GM12874 (cell line): ENCODE measurements at regions not wholly inside any gene's neighbourhood (a gene's known extent, or its start where the extent isn't known, plus 50 kb on each side); places are given as distances from the start of the nearest gene placed in this dataset.

Experiments
- TF ChIP-seq, protein P1 (sequence below): IDR thresholded peaks from 2 replicates; pipeline ENCODE4 v1.5.1; 2011; ENCODE audit warnings: low read depth, mild to moderate bottlenecking, control low read depth, low read length, moderate library complexity; ENCODE audit not compliant: insufficient read depth

DNA sequence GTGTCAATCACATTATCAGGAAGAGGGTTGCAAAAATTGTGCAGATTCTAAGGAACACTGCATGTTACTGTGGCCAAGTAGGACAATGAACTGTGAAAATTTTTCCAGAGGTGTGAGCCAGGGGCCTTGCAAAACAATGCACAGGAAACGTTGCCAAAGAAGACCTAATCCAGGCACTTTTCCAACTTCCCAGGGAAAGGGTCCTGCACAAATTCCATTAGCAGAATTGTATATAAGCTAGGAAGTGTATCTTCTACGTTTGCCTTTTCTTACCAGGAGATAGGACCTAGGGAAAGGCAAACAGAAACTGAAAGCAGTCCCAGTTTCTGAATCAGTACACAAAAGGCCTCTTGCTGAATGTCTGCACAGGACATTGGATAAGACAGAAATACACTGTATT lies 1888.3 kb upstream of the CELF4 start:
- TF ChIP-seq, protein P1, sequence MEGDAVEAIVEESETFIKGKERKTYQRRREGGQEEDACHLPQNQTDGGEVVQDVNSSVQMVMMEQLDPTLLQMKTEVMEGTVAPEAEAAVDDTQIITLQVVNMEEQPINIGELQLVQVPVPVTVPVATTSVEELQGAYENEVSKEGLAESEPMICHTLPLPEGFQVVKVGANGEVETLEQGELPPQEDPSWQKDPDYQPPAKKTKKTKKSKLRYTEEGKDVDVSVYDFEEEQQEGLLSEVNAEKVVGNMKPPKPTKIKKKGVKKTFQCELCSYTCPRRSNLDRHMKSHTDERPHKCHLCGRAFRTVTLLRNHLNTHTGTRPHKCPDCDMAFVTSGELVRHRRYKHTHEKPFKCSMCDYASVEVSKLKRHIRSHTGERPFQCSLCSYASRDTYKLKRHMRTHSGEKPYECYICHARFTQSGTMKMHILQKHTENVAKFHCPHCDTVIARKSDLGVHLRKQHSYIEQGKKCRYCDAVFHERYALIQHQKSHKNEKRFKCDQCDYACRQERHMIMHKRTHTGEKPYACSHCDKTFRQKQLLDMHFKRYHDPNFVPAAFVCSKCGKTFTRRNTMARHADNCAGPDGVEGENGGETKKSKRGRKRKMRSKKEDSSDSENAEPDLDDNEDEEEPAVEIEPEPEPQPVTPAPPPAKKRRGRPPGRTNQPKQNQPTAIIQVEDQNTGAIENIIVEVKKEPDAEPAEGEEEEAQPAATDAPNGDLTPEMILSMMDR: no peak

DNA sequence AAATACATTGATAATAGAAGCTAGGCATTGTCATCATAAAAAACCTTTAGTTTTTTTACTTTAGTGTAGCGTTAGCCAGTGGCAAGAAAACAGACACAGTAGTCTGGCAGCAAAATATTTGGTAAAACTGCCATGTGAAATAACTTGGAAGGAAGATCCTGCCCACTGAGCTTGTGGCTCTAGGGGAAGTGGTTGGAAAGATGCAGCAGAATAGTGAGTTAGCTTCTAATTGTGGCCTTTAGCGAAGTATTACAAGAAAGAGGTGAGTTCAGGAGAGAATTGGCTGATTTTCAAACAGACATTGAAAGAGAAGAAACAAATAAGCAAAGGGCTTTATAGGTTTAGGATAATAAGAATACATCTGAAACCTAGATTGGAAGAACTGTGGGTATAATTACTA lies 1887.8 kb upstream of the CELF4 start:
- TF ChIP-seq, protein P1: no peak

DNA sequence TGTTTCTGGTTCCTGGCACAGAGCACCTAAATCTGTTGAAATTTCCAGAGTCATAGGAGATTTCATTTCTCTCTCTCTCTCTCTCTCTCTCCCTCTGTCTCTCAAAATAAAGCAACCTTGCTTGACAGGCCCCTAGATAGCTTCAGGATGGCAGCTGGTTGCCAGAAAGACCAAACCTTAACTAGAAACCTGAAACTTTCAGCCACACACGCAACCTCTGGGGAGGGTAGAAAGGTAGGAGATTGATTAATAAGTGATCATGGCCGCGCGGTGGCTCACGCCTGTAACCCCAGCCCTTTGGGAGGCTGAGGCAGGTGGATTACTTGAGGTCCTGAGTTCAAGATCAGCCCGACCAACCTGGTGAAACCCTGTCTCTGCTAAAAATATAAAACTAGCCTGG lies 1885.4 kb upstream of the CELF4 start:
- TF ChIP-seq, protein P1: no peak

DNA sequence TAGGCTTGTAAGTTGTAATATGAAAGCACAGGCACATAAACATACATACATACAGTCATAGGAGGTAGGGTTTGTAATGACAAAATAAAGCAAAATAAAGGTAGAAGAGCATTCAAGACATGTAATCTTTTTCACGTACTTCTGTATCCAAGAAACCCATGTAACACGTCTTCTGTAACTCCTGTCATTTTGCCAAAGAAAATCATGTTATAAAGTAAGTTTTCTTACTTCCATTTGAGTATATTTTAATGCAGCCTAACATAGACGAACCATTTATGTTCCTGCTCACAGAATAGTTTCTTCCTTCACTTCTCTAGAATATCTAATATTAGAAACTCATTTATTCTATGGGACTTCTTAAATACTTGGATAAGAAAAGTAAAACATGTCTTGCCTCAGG lies 1884.0 kb upstream of the CELF4 start:
- TF ChIP-seq, protein P1: no peak

DNA sequence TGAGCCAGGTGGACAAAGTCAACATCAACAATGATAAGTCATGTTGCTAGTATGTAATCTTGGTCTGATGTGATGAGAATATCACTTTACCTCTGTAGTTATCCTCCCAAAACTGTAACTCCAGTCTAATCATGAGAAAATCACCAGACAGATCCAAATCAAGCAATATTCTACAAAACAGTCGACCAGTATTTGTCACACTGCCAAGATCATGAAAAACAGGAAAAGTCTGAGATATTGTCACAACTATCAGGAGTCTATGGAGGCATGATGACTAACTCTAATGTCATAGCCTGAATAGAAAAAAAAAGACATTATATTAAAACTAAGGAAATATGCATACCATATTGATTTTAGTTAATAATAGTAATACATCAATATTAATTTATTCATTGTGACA lies 1883.3 kb upstream of the CELF4 start:
- TF ChIP-seq, protein P1: no peak

DNA sequence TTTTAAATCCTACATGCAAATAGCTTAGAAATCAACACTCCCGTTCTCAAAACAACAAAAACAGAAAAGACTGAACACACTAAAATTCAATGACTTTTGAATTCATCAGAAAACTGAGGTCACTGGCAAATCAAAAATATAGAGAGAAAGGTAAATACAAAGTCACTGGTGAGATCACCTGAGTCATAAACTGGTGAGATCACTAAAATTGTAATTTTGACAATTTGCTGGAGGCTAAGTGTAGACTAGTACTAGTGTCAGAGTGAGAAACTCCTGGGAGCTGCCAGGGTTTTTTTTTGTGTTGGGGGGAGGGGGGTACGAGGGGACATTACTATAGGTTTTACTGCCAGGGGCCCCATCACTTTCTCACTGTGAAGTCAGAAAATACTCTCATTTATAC lies 1876.0 kb upstream of the CELF4 start:
- TF ChIP-seq, protein P1: no peak

DNA sequence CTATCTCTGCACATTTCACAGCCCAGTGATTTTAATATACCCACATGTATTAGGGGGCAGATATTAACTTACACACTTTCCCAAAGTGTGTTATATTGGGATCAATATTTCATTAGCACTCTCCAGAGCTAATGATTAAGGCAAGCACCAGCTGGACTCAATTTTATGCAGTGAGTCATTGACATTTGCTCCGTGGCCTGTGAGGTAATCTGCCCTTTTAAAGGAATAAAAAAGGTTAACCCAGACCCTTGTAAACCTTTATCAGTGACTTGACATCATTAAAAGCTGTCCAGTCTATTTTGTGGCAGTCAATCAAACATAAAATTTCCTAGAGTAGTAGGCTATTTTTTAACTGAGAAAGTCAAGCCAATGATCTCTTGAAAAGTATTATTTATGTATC lies 1870.4 kb upstream of the CELF4 start:
- TF ChIP-seq, protein P1: no peak

DNA sequence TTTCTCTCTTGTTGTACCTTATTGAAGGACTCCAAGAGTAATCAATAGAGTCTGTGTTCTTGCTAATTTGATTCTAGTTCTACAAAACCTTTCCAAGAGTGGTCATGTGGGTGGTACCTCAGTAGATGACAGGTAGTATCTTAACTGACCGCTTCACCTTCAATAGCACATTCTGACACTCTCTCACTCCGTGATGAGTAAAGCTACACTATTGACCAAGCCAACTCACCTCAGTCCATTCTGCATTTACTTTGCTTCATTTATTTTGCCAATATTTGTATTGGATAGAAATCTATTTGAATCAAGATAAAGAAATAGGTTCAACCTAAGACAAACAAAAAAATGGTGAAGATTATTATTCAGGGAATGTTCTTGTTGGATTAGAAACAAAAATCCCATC lies 1869.6 kb upstream of the CELF4 start:
- TF ChIP-seq, protein P1: no peak
